Breast epithelium (tissue), 3 donors: ENCODE measurements at regions not wholly inside any gene's neighbourhood (a gene's known extent, or its start where the extent isn't known, plus 50 kb on each side); places are given as distances from the start of the nearest gene placed in this dataset.

ENCODE experiments used
- POLR2A ChIP-seq: fragments of 450-650 bp; IDR thresholded peaks from one replicate; pipeline ENCODE4 v1.6.1; 2016; ENCODE audit warnings: antibody characterized with exemption, mild to moderate bottlenecking, moderate library complexity
- POLR2AphosphoS5 ChIP-seq, 3 donors: sonication (generic); formaldehyde crosslinking; IDR thresholded peaks; one replicate each; pipeline ENCODE4 v1.6.1; 2017; ENCODE audit warnings: antibody characterized with exemption in 3 of 3
- TF ChIP-seq, protein P1 (sequence below), 3 donors: fragments of 450-650 bp; IDR thresholded peaks; one replicate each; pipeline ENCODE4 v1.5.1; 2016 to 2017; ENCODE audit warnings: antibody characterized with exemption in 3 of 3, mild to moderate bottlenecking in 3 of 3, moderate library complexity in 3 of 3

DNA sequence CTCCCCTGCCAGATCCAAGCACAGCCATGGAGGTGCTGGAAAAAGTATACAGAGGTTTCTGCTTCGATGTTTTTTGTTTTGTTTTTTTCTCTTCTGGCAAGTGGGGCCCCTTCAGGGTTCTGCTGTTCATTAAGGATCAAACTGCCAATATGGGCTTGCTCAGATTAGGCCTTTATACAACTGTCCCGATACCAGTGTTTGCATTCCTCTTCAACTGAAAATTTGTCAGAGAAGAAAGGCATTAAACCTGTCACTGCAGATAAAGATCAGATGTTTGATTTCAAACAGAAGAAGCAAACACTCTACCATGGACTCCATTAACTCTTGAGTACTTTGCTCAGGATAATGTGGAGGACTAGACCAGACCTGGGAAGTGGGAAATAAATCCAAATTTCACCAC is 396.0 kb upstream of the SMIM21 start:
- TF ChIP-seq, protein P1, sequence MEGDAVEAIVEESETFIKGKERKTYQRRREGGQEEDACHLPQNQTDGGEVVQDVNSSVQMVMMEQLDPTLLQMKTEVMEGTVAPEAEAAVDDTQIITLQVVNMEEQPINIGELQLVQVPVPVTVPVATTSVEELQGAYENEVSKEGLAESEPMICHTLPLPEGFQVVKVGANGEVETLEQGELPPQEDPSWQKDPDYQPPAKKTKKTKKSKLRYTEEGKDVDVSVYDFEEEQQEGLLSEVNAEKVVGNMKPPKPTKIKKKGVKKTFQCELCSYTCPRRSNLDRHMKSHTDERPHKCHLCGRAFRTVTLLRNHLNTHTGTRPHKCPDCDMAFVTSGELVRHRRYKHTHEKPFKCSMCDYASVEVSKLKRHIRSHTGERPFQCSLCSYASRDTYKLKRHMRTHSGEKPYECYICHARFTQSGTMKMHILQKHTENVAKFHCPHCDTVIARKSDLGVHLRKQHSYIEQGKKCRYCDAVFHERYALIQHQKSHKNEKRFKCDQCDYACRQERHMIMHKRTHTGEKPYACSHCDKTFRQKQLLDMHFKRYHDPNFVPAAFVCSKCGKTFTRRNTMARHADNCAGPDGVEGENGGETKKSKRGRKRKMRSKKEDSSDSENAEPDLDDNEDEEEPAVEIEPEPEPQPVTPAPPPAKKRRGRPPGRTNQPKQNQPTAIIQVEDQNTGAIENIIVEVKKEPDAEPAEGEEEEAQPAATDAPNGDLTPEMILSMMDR (IDR thresholded peaks at IDR 0.05): no peak
- TF ChIP-seq POLR2AphosphoS5 (IDR thresholded peaks at IDR 0.05) (no peak), POLR2A (no peak)
